GM12891 (cell line): ENCODE measurements at regions not wholly inside any gene's neighbourhood (a gene's known extent, or its start where the extent isn't known, plus 50 kb on each side); places are given as distances from the start of the nearest gene placed in this dataset.

Experiments used
- POLR2AphosphoS5 ChIP-seq: IDR thresholded peaks from 2 replicates; pipeline ENCODE4 v1.6.1; 2011; ENCODE audit warnings: low read depth, low read length, control low read depth
- POU2F2 ChIP-seq: IDR thresholded peaks from 2 replicates; pipeline ENCODE4 v1.6.1; 2011; ENCODE audit warnings: low read depth, mild to moderate bottlenecking, control low read depth, low read length, moderate library complexity

GRCh38 chr3:65168547-65168946, 480.7 kb upstream of the ADAMTS9 start:
- TF ChIP-seq POLR2AphosphoS5 (no peak), POU2F2 (no peak)
